GM10266 (cell line): ENCODE measurements at regions not wholly inside any gene's neighbourhood (a gene's known extent, or its start where the extent isn't known, plus 50 kb on each side); places are given as distances from the start of the nearest gene placed in this dataset.
A peak's percentile ranks its signal among the peaks of the same experiment; 100 is the strongest.
"Not testable (repeated sequence)": the region's sequence is repeated elsewhere in the genome, so short reads cannot be mapped to it uniquely, and the experiment has no call there.

Source experiments
- DNase-seq: peaks from one replicate; pipeline ENCODE4 v3.0.0; 2012; ENCODE audit errors: extremely low spot score
- CTCF ChIP-seq: IDR thresholded peaks from 2 replicates; pipeline ENCODE4 v1.5.1; 2012; ENCODE audit warnings: mild to moderate bottlenecking, low read depth; ENCODE audit not compliant: control insufficient read depth, insufficient read depth; ENCODE audit errors: missing control alignments

GRCh38 chr1:144516172-144516571 lies 54.7 kb upstream of the NBPF15 start:
- DNase-seq: not testable (repeated sequence)

DNA sequence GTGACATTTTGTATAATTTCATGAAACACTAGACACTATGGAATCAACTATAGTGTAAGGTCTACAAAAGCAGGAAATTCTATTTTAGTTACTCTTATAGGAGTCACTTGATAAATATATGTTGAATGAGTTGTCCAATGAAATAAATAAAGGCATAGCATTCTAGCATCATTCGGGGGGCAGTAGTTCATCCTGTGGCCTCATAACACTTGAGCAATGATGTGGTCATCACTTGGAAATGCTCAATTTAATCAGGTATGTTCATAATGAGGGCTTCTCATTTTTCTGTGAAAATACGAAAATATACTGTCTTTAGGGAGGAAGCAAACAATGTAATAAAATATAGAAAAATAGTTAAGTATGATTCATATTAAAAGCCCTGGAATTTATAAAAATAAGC lies 55.4 kb upstream of the NBPF15 start:
- DNase-seq: not testable (repeated sequence)

- not testable (repeated sequence) for DNase-seq
Measured at GRCh38 chr1:144518439-144518838, 57.0 kb upstream of the NBPF15 start.

- not testable (repeated sequence) for DNase-seq
Measured at GRCh38 chr1:144519528-144520189, 58.2 kb upstream of the NBPF15 start.

GRCh38 chr1:144523661-144524407 lies 62.4 kb upstream of the NBPF15 start:
- not testable (repeated sequence) for DNase-seq

- DNase-seq: not testable (repeated sequence)
- peak; percentile 2 for TF ChIP-seq CTCF
Measured at GRCh38 chr1:144532156-144532607, 60.5 kb upstream of the PPIAL4F start.

DNA sequence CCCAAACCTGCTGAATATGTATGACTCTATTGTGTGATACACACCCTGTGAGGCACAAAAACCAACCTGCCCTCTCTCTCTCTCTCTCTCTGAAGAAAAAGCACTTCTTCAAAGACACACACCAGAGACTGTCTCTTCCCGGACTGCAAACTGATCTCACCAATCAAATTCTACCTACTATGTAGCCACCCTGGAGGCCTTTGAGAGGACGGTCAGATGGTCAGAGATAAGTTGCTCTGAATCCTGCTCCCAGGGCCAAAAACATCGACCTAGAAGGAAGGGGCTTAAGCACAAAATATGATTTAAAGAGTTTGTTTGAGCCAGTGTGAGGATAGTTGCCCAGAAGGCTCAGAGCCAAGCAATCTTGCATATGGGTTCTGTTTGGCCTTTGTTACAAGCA lies 59.2 kb upstream of the PPIAL4F start:
- not testable (repeated sequence) for DNase-seq

- DNase-seq: not testable (repeated sequence)
Measured at GRCh38 chr1:144534286-144534685, 58.4 kb upstream of the PPIAL4F start.

- not testable (repeated sequence) for DNase-seq
Measured at GRCh38 chr1:144536677-144537076, 56.0 kb upstream of the PPIAL4F start.

DNA sequence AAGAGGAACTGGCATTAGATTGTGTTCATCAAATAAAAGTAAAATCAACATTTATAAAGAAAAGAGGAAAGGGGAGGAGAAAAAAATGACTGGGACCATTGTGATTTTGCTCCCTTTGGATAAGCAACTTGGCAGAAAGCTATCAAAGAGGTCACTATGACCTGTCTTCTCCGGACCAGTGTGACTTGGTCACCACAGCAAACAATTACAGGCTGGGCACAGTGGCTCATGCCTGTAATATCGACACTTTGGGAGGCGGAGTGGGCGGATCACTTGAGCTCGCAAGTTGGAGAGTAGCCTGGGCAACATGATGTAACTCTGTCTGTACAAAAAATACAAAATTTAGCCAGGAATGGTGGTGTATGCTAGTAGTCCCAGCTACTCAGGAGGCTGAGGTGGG lies 55.5 kb upstream of the PPIAL4F start:
- DNase-seq: not testable (repeated sequence)

GRCh38 chr1:144538736-144539135 lies 54.0 kb upstream of the PPIAL4F start:
- not testable (repeated sequence) for DNase-seq

DNA sequence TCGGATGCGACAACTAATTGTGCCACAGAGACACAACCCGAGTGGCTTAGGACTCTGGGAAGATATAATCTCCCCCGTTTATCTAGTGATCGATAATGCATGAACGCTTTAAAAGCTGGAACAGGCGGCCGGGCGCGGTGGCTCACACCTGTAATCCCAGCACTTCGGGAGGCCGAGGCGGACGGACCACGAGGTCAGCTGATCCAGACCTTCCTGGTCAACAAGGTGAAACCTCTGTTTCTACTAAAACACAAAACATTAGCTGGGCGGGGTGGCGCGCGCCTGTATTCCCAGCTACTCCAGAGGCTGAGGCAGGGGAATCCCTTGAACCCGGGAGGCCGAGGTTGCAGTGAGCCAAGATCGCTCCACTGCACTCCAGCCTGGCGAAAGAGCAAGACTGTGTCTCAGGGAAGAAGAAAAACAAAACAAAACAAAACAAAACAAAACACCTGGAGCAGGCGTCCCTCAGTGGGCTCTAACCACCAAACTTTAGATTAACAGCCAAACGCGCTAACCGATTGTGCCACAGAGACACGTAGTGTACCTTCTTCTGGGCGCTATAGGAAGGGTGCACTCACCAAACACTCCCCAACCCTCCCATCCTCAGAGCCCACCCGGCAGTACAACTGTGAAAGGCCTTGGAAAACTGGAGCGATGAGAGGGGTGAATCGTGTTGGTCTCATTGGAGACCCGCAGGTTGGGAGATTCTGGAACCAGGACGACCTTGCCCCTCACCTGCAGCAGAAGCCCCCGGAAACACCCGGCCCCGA lies 53.3 kb upstream of the PPIAL4F start:
- not testable (repeated sequence) for DNase-seq
